WTC11 (cell line): ENCODE measurements at regions not wholly inside any gene's neighbourhood (a gene's known extent, or its start where the extent isn't known, plus 50 kb on each side); places are given as distances from the start of the nearest gene placed in this dataset.

ENCODE experiments used
- CTCF ChIP-seq: fragments of 200-600 bp; IDR thresholded peaks from 2 replicates; pipeline ENCODE4 v1.8.0; 2022; ENCODE audit warnings: antibody characterized with exemption
- E2F4 ChIP-seq: sonication (generic); formaldehyde crosslinking; IDR thresholded peaks from 2 replicates; pipeline ENCODE4 v1.8.1; 2022; ENCODE audit warnings: low read depth, mild to moderate bottlenecking, moderate library complexity, missing genetic modification reagents, borderline replicate concordance
- FOXJ3 ChIP-seq: sonication (generic); formaldehyde crosslinking; IDR thresholded peaks from 2 replicates; pipeline ENCODE4 v1.9.0; 2021; ENCODE audit warnings: missing genetic modification reagents, mild to moderate bottlenecking, borderline replicate concordance
- FOXP1 ChIP-seq: sonication (generic); formaldehyde crosslinking; IDR thresholded peaks from 2 replicates; pipeline ENCODE4 v1.8.0; 2022; ENCODE audit warnings: missing genetic modification reagents, mild to moderate bottlenecking, moderate library complexity, borderline replicate concordance
- GABPB1 ChIP-seq: sonication (generic); formaldehyde crosslinking; IDR thresholded peaks from 2 replicates; pipeline ENCODE4 v1.8.1; 2023; ENCODE audit warnings: mild to moderate bottlenecking, missing genetic modification reagents
- MAX ChIP-seq: sonication (generic); formaldehyde crosslinking; IDR thresholded peaks from 2 replicates; pipeline ENCODE4 v1.8.0; 2022; ENCODE audit warnings: mild to moderate bottlenecking, missing genetic modification reagents
- SP1 ChIP-seq: sonication (generic); formaldehyde crosslinking; conservative IDR thresholded peaks from 2 replicates; pipeline ENCODE4 v1.8.1; 2022; ENCODE audit warnings: missing genetic modification reagents
- TEAD4 ChIP-seq: sonication (generic); formaldehyde crosslinking; IDR thresholded peaks from 2 replicates; pipeline ENCODE4 v1.8.0; 2022; ENCODE audit warnings: mild to moderate bottlenecking, missing genetic modification reagents
- ZNF512 ChIP-seq: sonication (generic); formaldehyde crosslinking; IDR thresholded peaks from 2 replicates; pipeline ENCODE4 v1.8.1; 2022; ENCODE audit warnings: missing genetic modification reagents, borderline replicate concordance

GRCh38 chr16:7027401-7027800, 305.2 kb upstream of the RBFOX1 start:
- TF ChIP-seq CTCF: no peak
- TF ChIP-seq SP1: no peak
- no peak for TF ChIP-seq E2F4 (CRISPR knock-in tag)
- no peak for TF ChIP-seq GABPB1 (CRISPR knock-in tag)
- no peak for TF ChIP-seq TEAD4
- no peak for TF ChIP-seq MAX (CRISPR knock-in tag)
- no peak for TF ChIP-seq ZNF512 (CRISPR knock-in tag)
- TF ChIP-seq FOXP1: no peak
- no peak for TF ChIP-seq FOXJ3
